ENCODE measurements at regions not wholly inside any gene's neighbourhood (a gene's known extent, or its start where the extent isn't known, plus 50 kb on each side); places are given as distances from the start of the nearest gene placed in this dataset.

GRCh38 chr17:55607731-55608341 lies 96.6 kb upstream of the SMIM36 start:
- H3K4me3 ChIP-seq = no peak overlapping the region
- ATAC-seq (ENCODE audit: insufficient read depth, low FRiP score) (no peak), DNase-seq (peak in 2 of 3 donors; percentile 51 to 69)
- H3K9ac ChIP-seq (ENCODE audit: insufficient read depth in 1 of 2, low read length in 2 of 2) = no peak overlapping the region
- no peaks in the 10 kb centered on the region for H3K9me3 ChIP-seq (ENCODE audit: control insufficient read depth in 4 of 4, insufficient read depth in 3 of 4, low read length in 3 of 4)
- H3K27ac ChIP-seq (ENCODE audit: low read depth in 1 of 2, low read length in 1 of 2) = no peak overlapping the region
- H3K36me3 ChIP-seq (ENCODE audit: control insufficient read depth in 4 of 4, insufficient read depth in 4 of 4, low read length in 4 of 4) = no peaks in the 10 kb centered on the region
- WGBS, 2 donors = 26 to 48% methylated on average over 2 of the region's 2 CpGs
- H3K27me3 ChIP-seq (ENCODE audit: control insufficient read depth in 3 of 3, insufficient read depth in 3 of 3, low read length in 2 of 3) = no peaks in the 10 kb centered on the region
- no peak for TF ChIP-seq CTCF (IDR thresholded peaks at IDR 0.05; ENCODE audit: control extremely low read depth, extremely low read depth)
- peaks cover 0 to 1% (median 0%) of the 10 kb centered on the region in 5 donors for H3K4me1 ChIP-seq (ENCODE audit: control insufficient read depth in 5 of 5, insufficient read depth in 5 of 5, low read length in 5 of 5)

GRCh38 chr17:55606488-55606815 lies 95.2 kb upstream of the SMIM36 start:
- WGBS, 2 donors = 53 to 57% methylated on average over 1 of the region's 1 CpG
- peak; percentile 25 to 50 (median 36) for DNase-seq
- H3K9ac ChIP-seq (ENCODE audit: insufficient read depth in 1 of 2, low read length in 2 of 2) = no peak overlapping the region

GRCh38 chr17:55605705-55606487 lies 94.6 kb upstream of the SMIM36 start:
- Histone ChIP-seq H3K4me1 (ENCODE audit: control insufficient read depth in 5 of 5, insufficient read depth in 5 of 5, low read length in 5 of 5) (peaks cover 0 to 1% (median 0%) of the 10 kb centered on the region in 5 donors), H3K4me3 (no peak overlapping the region), H3K27ac (ENCODE audit: low read depth in 1 of 2, low read length in 1 of 2) (peak overlapping the region in 1 of 2 donors; percentile 39), H3K9ac (ENCODE audit: insufficient read depth in 1 of 2, low read length in 2 of 2) (no peak overlapping the region), H3K9me3 (ENCODE audit: control insufficient read depth in 4 of 4, insufficient read depth in 3 of 4, low read length in 3 of 4) (peaks cover 0 to 5% (median 0%) of the 10 kb centered on the region in 4 donors), H3K36me3 (ENCODE audit: control insufficient read depth in 4 of 4, insufficient read depth in 4 of 4, low read length in 4 of 4) (no peaks in the 10 kb centered on the region), H3K27me3 (ENCODE audit: control insufficient read depth in 3 of 3, insufficient read depth in 3 of 3, low read length in 2 of 3) (no peaks in the 10 kb centered on the region)
- ATAC-seq (ENCODE audit: insufficient read depth, low FRiP score) (peak; percentile 32), DNase-seq (no peak)
- WGBS, 2 donors = 83 to 90% methylated on average over 4 of the region's 4 CpGs
- TF ChIP-seq CTCF (IDR thresholded peaks at IDR 0.05; ENCODE audit: control extremely low read depth, extremely low read depth) = no peak

More at GRCh38 chr17:55606488-55606815, 95.2 kb upstream of the SMIM36 start:
- no peak overlapping the region for H3K4me3 ChIP-seq
- H3K4me1 ChIP-seq (ENCODE audit: control insufficient read depth in 5 of 5, insufficient read depth in 5 of 5, low read length in 5 of 5) = peaks cover 0 to 1% (median 0%) of the 10 kb centered on the region in 5 donors
- H3K36me3 ChIP-seq (ENCODE audit: control insufficient read depth in 4 of 4, insufficient read depth in 4 of 4, low read length in 4 of 4) = no peaks in the 10 kb centered on the region
- peaks cover 0 to 5% (median 0%) of the 10 kb centered on the region in 4 donors for H3K9me3 ChIP-seq (ENCODE audit: control insufficient read depth in 4 of 4, insufficient read depth in 3 of 4, low read length in 3 of 4)
- H3K27ac ChIP-seq (ENCODE audit: low read depth in 1 of 2, low read length in 1 of 2) = peak overlapping the region in 1 of 2 donors; percentile 22
- H3K27me3 ChIP-seq (ENCODE audit: control insufficient read depth in 3 of 3, insufficient read depth in 3 of 3, low read length in 2 of 3) = no peaks in the 10 kb centered on the region
- ATAC-seq (ENCODE audit: insufficient read depth, low FRiP score) = no peak
- TF ChIP-seq CTCF (IDR thresholded peaks at IDR 0.05; ENCODE audit: control extremely low read depth, extremely low read depth) = no peak
